ENCODE measurements at regions not wholly inside any gene's neighbourhood (a gene's known extent, or its start where the extent isn't known, plus 50 kb on each side); places are given as distances from the start of the nearest gene placed in this dataset.

- no peak for TF ChIP-seq GATA3 (IDR thresholded peaks at IDR 0.05; ENCODE audit: low read depth, low read length)
- TF ChIP-seq GATA2 (IDR thresholded peaks at IDR 0.05; ENCODE audit: low read depth, low read length) = no peak
Measured at GRCh38 chr2:104574367-104574766, 279.5 kb upstream of the POU3F3 start.

DNA sequence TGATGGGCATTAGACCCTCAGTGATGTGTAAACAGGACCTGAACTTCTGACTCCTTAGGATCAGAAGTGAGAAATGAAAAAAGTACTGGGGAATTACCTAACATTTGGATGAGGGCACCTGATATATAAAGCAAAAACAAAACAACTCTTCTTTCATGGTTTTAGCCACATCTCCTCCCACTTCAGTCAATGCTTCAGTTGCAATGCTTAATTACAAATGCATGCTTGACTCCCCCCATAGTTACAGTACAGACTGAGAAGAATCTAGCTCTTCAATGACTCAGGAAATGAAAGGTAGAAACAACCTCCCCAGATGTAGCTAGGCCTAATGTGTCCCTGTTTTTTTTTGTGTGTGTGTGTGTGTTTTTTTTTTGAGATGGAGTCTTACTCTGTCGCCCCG lies 276.8 kb upstream of the POU3F3 start:
- TF ChIP-seq GATA3 (IDR thresholded peaks at IDR 0.05; ENCODE audit: low read depth, low read length) (no peak), GATA2 (IDR thresholded peaks at IDR 0.05; ENCODE audit: low read depth, low read length) (no peak)

- TF ChIP-seq GATA3 (IDR thresholded peaks at IDR 0.05; ENCODE audit: low read depth, low read length) (no peak), GATA2 (IDR thresholded peaks at IDR 0.05; ENCODE audit: low read depth, low read length) (no peak)
Measured at GRCh38 chr2:104582471-104582870, 271.4 kb upstream of the POU3F3 start.

GRCh38 chr2:104583811-104584210 lies 270.1 kb upstream of the POU3F3 start:
- TF ChIP-seq GATA2 (IDR thresholded peaks at IDR 0.05; ENCODE audit: low read depth, low read length) = no peak
- TF ChIP-seq GATA3 (IDR thresholded peaks at IDR 0.05; ENCODE audit: low read depth, low read length) = no peak

DNA sequence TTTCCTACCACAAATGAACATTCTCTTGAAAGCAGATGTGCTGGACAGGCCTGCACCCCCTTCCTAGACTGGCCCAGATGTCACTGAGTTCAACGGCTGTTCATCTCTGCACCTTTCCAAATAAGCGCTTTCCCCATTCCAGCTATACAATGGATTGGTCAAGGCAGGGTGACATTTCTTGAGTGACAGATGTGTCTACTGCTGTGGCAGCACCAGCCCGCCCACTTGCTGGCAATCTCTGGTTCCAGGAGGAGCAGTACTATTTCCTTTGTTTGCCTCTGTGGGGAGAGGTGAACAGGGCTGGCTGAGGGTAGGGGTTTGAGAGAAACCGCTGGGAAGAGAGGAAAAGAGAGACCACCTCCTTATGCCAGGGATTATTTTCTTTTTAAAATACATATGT lies 269.5 kb upstream of the POU3F3 start:
- TF ChIP-seq GATA3 (IDR thresholded peaks at IDR 0.05; ENCODE audit: low read depth, low read length) = no peak
- TF ChIP-seq GATA2 (IDR thresholded peaks at IDR 0.05; ENCODE audit: low read depth, low read length) = no peak

DNA sequence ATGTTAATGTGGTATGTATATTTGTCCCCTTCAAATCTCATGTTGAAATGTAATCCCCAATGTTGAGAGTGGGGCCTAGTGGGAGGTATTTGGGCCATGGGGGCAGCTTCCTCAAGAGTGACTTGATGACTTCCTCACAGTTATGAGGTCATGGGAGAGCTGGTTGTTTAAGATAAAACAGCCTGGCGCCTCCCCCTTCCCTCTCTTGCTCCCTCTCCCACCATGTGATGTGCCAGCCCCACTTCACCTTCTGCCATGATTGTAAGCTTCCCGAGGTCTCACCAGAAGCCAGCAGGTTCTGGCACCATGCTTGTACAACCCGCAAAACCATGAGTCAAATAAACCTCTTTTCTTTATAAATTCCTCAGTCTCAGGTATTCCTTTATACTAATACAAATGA lies 258.3 kb upstream of the POU3F3 start:
- TF ChIP-seq GATA3 (IDR thresholded peaks at IDR 0.05; ENCODE audit: low read depth, low read length) (no peak), GATA2 (IDR thresholded peaks at IDR 0.05; ENCODE audit: low read depth, low read length) (no peak)

- TF ChIP-seq GATA3 (IDR thresholded peaks at IDR 0.05; ENCODE audit: low read depth, low read length) = no peak
- no peak for TF ChIP-seq GATA2 (IDR thresholded peaks at IDR 0.05; ENCODE audit: low read depth, low read length)
Measured at GRCh38 chr2:104597942-104598341, 256.0 kb upstream of the POU3F3 start.

- TF ChIP-seq GATA2 (IDR thresholded peaks at IDR 0.05; ENCODE audit: low read depth, low read length) (no peak), GATA3 (IDR thresholded peaks at IDR 0.05; ENCODE audit: low read depth, low read length) (no peak)
Measured at GRCh38 chr2:104598636-104599035, 255.3 kb upstream of the POU3F3 start.

DNA sequence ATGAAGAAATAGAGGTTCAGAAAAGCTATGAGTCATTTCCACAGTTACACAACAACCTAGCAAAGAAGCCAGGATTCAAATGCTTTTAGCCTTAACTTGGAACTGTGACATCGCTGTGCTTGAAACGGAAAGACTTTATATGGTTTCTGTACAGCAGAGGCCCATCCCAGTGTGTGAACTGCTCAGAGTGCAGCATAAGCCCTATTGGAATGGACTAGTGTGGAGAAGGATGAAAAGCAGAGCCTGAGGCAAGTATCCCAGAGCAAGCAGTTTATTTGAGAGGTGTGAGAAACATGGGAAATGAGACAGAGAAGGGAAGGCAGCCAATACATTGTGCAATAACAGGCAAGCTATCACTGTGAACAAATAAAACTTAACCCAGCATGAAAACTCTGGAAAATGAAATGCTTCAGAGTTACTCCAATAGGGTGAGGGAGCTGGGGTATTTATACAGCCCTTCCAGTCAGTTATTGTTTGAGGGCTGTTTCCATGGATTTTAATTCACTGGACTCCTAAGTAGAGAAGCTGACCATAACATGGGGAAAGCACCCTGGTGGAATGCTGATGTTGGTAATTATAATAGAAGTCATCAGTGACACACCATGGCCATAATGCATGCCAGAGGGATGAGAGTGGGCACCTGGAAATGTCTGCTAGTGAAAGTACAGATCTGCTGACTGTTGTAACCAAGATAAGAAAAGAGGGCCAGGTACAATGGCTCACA lies 254.0 kb upstream of the POU3F3 start:
- TF ChIP-seq GATA2 (IDR thresholded peaks at IDR 0.05; ENCODE audit: low read depth, low read length) = no peak
- no peak for TF ChIP-seq GATA3 (IDR thresholded peaks at IDR 0.05; ENCODE audit: low read depth, low read length)

GRCh38 chr2:104606056-104606455 lies 247.9 kb upstream of the POU3F3 start:
- TF ChIP-seq GATA3 (IDR thresholded peaks at IDR 0.05; ENCODE audit: low read depth, low read length) = no peak
- TF ChIP-seq GATA2 (IDR thresholded peaks at IDR 0.05; ENCODE audit: low read depth, low read length) = no peak

DNA sequence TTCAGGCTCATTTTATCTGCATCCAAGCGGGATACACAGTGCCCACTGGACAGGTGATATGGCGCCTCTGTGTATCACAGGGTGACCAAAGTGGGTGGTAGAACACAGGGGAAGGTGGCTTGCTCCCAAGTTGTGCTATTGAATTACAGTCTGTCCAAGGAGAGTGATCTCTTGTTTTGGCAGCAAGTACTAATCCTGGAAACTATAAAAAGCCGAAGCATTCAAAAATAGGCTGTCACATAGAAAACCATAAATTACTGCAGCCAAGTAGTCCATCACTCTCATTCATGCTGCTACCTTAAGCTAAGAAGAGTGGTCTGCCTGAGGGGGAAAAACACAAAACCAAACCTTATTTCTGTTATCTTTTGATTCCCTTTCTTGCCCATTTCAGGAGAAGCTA lies 237.1 kb upstream of the POU3F3 start:
- TF ChIP-seq GATA3 (IDR thresholded peaks at IDR 0.05; ENCODE audit: low read depth, low read length) (no peak), GATA2 (IDR thresholded peaks at IDR 0.05; ENCODE audit: low read depth, low read length) (no peak)

DNA sequence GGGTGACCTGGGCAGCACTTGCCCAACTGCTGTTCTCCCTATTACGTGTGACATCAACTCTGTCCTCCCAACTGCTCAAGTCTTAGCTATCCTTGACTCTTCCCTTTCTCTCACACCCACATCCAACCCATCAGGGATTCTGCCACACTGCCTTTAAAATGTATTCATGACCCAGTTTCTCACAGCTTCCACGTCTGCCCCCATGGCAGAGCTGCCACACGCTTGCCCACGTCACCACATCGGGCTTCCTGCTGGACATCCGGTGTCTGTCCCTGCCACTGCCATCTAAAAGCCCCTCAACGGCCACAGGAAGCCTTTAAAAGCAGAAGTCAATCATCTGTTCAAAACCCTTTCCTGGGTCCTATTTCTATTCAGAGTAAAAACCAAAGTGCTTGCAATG lies 233.1 kb upstream of the POU3F3 start:
- TF ChIP-seq GATA3 (IDR thresholded peaks at IDR 0.05; ENCODE audit: low read depth, low read length) = no peak
- TF ChIP-seq GATA2 (IDR thresholded peaks at IDR 0.05; ENCODE audit: low read depth, low read length) = no peak

DNA sequence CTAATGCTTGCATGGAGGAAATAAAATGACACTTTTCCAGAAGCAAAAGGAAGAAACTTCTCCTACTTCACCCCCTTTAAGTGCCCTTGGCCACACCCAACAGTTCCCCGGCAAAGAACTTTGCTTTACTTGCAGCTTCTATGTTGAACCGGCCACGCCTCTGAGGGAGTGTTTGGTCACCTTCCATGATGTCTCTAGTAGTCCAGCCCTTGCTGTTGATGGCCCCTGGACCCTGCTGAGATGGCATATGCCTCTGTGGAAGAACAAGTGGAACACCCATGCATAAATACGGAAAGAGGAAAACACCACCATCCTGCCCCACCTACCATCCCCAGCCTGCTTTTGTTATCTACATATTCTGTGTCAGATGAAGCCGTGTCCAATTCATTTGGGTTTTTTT lies 218.3 kb upstream of the POU3F3 start:
- TF ChIP-seq GATA2 (IDR thresholded peaks at IDR 0.05; ENCODE audit: low read depth, low read length) = no peak
- no peak for TF ChIP-seq GATA3 (IDR thresholded peaks at IDR 0.05; ENCODE audit: low read depth, low read length)

DNA sequence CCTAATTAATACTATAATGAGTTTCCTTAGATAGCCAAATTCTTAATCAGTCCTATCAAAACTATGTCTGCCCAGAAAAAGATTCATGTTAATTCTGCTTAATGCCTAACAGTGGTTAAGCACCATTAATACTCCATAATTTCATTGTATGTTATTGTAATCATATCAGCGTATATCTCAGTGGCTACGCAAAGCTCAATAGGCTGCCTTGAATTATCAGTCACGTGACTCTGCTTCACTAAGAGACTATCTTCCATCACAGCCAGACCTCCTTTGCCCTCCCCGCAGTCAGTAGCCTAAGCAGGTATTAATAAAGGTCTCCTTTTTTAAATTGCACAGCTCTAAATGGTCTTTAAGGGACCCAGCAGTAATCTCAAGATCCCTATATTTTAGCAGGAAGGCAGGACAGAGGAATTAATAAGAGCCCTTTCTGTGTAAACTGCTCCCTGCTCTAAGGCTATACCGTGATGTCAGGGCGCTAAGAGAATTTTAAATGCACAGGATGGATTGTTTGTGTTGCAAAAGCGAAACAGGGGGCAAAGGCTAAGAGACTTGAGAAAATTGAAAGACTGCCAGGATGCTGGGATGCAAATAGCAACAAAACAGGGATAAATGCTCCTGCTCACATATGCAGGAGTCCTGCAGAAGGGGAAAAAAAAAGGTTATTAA lies 215.6 kb upstream of the POU3F3 start:
- TF ChIP-seq GATA3 (IDR thresholded peaks at IDR 0.05; ENCODE audit: low read depth, low read length) (peak; percentile 72), GATA2 (IDR thresholded peaks at IDR 0.05; ENCODE audit: low read depth, low read length) (peak; percentile 60; the same call in 1 of the 2 replicates)

DNA sequence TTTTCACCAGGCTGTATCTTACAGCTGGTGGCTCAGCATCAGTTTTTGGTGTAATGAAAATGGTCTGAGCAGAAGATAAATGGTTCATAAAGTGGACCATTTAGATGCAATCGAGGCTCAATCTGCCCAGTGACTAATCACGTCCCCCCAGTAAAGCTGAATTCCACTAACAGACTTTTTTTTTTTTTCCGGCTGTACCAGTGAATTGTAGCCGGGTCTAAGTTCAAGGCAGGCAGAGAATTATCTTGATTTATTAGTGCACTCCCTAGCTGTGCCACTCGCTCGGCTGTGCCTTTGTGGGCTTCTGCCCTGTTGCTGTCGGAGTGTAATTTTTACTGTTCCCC lies 215.1 kb upstream of the POU3F3 start:
- TF ChIP-seq GATA3 (IDR thresholded peaks at IDR 0.05; ENCODE audit: low read depth, low read length) = peak; percentile 82
- peak; percentile 94 for TF ChIP-seq GATA2 (IDR thresholded peaks at IDR 0.05; ENCODE audit: low read depth, low read length)
